Suppressor macrophage treated with lipopolysaccharide for 4 hours (primary cell): ENCODE measurements at regions not wholly inside any gene's neighbourhood (a gene's known extent, or its start where the extent isn't known, plus 50 kb on each side); places are given as distances from the start of the nearest gene placed in this dataset.
"Not testable (repeated sequence)": the region's sequence is repeated elsewhere in the genome, so short reads cannot be mapped to it uniquely, and the experiment has no call there.

ENCODE experiments used
- DNase-seq: peaks from one replicate; pipeline ENCODE4 v3.0.0-alpha.2; 2020

DNA sequence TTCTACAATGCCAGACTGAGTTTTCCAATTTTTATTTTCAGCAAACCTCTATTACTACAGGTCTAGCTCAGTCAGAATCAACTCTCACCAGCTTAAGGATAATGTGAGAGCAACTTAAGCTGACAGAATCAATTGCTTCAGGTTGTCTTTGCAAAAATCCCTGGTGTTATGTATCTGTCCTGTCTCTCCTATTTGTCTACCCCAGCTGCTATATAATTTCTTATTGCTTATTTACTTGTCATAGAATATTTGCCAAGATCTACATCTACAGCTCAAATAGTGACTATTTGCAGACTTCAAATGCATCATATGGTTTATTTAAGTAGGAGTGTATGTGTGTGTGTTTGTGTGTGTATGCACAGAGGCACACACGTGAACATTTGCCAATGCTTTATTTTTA is 54.1 kb downstream of the FOXG1 start:
- no peak for DNase-seq

DNA sequence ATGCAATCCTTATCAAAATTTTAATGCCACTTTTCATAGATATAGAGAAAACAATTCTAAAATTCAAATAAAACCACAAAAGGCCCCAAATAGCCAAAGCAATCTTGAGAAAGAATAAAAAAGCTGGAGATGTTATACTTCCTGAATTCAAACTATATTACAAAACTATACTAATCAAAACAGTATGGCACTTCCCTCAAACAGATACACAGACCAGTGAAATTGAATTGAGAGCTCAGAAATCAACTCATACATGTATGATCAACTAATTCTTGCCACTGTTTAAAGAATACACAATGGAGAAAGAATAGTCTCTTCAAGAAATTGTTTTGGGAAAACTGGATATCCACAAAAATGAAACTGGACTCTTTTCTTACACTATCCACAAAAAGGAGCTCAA is 55.4 kb downstream of the FOXG1 start:
- DNase-seq: no peak

DNA sequence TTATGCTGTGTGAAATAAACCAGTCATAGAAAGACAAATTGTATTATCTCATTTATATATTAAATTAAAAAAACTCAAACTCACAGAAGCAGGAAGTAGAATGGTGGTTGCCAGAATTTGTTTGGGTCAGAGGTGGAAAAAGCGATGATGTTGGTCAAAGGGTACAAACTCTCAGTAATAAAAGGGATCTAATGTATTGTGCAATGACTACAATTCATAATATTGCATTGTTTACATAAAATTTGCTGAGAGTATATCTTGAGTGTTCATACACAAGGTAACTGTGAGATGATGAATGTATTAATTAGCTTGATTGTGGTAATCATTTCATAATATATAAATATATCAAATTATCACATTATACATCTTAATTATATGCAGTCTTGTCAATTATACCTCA is 56.7 kb downstream of the FOXG1 start:
- no peak for DNase-seq

DNA sequence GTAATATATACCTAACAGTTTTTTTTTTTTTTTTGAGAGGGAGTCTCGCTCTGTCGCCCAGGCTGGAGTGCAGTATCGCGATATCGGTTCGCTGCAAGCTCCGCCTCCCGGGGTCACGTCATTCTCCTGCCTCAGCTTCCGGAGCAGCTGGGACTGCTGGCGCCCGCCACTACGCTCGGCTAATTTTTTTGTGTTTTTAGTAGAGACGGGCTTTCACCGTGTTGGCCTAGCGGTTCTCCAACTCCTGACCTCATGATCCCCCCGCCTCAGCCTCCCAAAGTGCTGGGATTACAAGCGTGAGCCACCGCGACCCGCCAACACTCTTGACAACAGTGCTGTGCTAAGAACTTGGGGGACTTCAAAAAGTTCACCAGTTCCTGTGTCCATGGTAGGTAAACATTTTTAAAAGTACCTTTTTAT is 63.5 kb downstream of the FOXG1 start:
- DNase-seq: no peak

DNA sequence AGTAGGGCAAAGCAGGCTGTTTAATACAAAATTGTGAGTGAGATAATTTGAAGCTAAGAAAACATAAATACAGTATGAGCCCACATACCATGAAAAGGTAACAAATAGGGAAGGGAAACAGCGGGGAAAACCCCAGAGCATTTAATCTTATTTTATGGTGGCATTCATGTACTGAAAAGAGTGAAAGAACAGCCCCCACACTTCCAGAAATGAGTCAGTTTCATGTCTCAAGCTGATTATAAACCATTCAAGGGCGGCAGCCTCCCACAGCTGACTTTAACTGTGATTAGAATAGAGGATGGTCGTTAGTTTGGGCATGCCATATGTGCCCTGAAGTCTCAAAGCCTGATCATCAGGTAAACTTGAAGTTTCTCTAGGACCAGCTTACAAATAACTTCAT is 64.5 kb downstream of the FOXG1 start:
- no peak for DNase-seq

DNA sequence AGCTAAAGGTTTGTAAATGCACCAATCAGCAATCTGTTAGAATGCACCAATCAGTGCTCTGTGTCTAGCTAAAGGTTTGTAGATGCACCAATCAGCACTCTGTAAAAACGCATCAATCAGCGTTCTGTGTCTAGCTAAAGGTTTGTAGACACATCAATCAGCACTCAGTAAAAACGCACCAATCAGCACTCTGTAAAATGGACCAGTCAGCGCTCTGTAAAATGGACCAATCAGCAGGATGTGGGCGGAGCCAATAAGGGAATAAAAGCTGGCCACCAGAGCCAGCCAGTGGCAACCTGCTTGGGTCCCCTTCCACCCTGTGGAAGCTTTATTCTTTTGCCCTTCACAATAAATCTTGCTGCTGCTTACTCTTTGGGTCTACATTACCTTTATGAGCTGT is 76.0 kb downstream of the FOXG1 start:
- not testable (repeated sequence) for DNase-seq

DNA sequence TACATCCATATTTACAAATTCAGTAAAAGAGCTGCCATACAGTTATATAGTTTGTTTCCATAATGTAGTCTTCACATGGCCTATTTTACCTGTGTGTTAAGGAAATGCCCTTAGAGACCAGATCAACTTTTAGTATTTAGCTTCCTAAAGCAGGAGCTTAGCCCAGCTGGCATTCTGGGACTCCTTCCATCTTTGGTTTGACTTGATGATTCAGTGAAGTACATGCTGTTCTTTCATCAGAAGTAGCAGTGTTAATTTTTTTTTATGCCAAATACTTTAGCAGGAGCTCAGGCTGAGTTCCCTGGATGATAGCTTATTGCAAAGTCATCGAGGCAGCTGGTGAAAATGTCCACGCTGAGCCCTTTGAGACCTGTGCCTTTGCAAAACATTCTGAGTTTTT is 101.0 kb downstream of the FOXG1 start:
- DNase-seq: no peak

DNA sequence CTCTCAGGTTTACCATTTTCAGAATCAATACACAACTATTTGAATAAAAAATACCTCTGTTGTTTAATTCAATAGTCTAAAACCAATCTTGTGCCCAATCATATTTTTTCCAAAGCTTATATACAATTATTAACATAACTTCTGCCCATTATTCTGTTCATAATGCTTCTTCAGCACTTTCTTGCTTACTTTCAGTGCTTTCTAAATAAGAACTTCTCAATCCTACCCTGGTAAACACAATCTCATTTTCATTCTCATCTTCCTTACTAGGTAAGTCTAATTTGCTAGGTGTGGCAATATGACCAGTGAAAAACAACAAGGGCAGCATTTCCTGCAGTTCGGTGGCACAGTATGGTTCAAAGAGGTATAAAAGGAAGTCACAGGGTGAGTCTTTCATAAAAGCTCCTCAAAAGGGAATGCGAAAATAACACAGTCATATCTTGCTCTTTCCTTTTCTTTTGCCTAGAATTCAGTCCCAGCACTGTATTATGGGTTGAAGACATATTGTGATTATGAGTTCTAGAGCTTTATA is 103.5 kb downstream of the FOXG1 start:
- no peak for DNase-seq

DNA sequence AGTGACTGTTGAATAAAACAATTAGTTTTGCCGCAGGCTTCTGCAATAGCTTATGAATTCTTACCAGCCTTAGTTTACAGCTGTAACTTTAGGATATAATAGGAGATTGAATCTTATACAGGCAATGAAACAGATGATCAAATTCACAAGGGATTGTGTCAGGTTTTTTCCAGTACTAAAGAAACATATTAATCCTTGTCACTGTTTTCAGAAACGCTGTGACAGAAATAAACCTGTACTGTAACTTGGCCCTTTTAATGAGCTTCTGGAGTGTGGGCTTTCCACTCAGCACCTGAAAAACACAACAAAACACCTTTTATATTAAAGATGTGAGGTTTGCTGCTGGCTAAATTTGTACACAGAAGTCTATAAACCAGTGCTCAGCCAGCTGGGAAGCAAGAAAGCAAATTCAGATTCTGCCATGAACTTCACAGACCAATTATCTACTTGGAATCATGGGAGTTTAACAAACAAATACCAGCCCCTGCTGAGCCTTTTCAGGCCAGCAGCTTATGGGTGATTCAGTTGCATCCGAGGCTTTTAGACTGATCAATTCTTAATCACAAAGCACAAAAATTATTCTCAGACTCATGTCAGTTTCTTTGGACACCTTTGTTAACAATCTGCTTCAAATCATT is 109.5 kb downstream of the FOXG1 start:
- no peak for DNase-seq

DNA sequence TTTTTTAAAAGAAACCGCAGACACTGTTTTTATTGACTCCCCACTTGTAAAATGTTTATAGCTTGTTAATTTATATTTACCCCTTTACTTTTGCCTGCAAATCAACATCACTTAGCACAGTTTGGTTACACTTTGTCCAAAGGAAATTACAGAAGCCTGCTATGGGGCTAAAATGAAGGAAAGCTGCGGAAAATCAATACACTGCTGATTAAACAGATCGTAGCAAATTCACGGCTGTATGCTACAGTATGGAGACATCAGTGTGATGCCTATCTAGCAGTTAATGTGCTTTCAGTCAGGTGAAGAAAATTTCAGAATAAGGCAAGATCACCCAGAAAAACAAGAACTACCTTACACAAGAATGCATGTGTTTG is 110.0 kb downstream of the FOXG1 start:
- no peak for DNase-seq

DNA sequence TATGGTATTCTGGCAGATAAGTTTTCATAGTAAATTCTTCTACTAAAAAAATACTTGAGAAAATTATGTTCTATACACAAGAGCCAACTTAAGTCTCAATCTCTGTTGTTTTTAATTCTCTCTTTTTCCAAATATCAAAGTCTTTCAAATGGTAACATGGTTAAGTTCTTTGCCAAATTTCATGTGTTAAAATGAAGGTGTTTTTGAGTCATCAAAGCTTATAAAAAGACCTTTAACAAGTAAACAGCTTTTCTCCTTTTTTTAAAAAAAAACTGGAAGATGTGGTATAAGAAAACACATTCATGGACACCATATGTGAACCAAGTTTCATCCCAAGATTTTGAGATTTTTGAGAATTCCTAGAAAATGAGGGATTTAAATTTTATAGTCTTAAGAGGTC is 111.3 kb downstream of the FOXG1 start:
- DNase-seq: no peak

DNA sequence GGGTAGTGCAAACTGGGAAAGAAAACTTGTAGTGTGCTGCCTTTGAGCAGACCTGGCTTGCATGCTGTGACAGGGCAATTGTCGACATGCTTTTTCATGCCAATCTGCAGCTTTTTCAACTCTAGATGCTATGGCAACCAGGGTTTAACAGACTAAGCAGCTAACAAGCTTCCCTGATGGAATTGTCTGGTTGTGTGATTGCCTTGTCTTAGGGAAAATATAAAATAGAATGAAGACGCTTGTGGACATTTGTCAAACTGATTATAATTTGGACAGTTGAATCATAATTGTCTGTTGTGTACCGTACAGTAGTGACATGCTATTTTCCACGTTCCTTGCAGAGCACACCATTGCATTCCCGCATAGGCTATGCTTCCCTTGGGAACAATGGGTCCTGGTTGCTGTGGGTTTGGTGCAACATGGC is 113.0 kb downstream of the FOXG1 start:
- no peak for DNase-seq

DNA sequence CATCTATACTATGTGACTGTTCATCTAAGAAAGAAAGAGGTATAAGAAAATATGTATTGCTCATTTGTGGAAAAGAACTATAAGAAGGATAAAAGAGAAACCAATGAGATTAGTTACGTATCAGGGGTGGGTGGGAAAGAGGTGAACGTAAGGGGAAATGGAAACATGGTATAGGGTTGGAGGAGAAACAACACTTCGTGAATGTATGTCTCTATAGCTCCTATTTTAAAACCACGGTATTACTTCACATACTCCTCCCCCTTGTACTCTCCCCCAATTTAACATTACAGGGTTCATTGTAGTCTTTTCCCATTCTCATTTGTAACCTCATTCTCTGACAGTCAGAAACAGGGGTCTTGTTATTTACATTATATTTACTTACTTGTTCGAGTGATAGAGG is 120.4 kb downstream of the FOXG1 start:
- no peak for DNase-seq

DNA sequence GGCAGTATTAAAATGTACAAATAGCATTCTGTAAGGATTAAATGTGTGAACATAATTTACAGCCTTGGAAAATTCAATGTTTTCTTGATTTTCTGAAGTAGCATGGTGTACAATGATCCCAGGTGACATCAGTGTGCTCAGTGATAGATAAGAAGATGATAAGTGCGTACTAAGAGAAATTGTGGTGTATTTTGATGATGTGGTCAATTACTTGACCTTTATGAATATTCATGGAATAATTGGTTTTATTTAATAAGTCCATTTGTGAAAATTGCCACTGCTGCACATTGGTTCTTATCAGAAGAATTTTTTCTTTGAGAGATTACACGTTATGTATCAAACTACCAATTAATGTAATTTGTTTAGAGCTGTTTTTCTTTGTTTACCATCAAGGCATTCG is 128.8 kb downstream of the FOXG1 start:
- no peak for DNase-seq

DNA sequence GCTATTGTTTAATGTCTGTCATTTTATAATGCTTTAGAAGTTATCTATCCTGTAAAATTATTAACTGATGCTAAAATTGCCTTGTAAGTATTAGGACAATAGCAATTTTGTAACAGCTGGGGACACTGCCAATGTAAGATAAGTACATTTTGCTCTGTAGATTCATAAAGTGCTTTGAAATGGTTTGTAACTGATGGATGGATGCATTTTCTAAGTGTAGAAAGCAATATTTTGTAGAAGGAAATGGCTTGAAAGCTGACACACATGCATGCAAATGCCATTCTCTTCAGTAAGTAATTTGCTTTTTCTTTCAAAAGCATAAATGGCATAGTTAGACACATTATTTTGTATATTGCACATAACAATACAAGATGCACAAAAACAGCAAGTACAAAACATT is 129.8 kb downstream of the FOXG1 start:
- DNase-seq: no peak

DNA sequence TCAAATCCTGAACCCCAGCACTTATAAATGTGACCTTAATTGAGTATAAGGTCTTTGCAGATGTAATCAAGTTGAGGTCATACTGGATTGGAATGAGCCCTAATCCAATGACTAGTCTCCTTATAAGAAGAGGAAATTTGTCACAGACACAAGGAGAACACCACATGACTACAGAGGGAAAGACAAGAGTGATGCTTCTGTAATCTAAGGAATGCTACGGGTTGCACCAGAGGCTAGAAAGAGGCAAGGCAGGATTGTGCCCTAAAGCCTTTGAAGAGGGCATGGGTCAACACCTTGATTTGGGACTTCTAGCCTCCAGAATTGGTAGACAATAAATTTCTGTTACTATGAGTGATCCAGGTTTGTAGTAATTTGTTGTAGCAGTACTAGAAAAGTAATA is 135.0 kb downstream of the FOXG1 start:
- DNase-seq: no peak

DNA sequence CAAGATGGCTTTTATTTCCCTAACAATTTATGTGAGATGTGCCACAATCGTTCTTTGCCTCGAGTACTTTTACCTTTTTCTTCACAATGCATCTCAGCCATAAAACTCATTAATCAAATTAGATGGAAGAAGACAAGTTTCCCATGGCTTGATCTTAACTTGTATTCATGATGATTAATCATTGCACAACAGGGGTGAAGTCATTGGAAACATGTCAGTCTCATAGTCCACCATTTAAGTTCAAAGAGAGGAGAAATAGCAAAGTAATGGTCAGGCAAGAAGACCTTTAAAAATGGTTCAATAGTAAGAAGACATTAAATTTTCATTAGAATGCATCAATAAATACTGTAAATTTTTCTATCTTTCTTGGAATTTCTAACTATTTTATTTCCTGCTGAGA is 136.3 kb downstream of the FOXG1 start:
- no peak for DNase-seq

DNA sequence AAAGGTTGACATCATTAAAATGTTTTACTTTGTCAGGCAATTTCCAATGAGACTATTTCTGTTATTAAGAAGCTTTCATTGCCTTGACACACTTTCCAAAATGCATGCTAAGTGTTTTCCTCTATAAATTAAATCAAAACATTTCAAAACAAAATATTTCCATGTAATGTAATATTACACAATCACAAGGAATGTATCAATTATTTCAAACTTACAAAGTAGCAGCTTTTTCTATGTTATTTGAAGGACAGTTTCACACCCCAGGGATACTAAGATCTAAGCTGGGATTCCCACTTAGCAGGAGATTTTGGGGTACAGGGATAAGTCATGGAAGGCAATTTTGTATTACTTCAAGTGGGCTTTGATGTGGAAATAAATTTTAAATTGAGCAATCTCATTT is 144.9 kb downstream of the FOXG1 start:
- no peak for DNase-seq

DNA sequence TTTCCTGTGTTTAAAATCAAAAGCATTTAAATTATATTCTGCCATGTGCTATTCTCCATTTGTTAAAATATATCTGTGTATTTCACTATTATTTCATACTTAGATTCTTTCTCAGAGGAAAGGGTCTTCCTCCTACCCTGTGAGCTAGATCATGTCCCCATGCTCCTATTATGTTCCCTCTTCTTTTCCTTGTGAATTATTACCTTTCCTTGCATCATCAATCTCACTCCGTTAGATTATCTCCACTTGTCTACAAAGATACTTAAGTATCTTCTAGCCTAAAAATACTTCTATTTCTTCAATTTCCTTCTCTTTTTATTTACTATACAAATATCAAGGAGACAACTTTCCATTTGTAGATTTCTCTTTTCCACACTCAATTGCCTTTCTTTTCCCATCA is 146.5 kb downstream of the FOXG1 start:
- no peak for DNase-seq

DNA sequence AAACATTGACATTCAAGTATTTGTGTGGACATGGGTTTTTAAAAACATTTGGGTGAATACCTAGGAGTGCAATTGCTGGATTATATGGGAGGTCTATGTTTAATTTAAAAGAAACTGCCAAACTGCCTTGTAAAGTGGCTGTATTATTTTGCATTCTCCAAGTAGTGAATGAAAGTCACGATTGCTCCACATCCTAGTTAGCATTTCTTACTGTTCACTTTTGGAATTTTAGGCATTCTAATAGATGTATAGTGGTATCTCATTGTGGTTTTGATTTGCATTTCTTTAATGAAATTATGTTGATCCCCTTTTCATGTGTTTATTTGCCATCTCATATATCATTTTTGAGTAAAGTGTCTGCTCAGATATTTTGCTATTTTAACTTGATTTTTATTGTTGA is 159.5 kb downstream of the FOXG1 start:
- DNase-seq: no peak

DNA sequence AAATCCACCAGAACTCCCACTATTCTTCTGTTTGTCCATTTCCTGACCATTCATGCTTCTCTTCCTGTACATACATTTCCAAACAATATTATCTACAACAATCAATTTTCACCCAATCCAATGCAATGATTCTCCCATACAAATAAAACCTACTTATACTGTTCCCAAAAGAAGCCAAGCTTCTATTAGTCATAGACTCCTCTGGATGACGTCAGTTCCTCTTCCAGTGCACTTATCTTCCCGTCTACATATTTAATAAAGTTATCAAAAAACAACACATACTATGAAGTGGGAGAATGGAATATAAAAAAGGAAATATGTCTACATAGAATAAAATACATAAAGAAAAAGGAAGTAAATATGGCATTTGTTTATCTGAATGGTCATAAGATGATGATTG is 165.4 kb downstream of the FOXG1 start:
- no peak for DNase-seq

DNA sequence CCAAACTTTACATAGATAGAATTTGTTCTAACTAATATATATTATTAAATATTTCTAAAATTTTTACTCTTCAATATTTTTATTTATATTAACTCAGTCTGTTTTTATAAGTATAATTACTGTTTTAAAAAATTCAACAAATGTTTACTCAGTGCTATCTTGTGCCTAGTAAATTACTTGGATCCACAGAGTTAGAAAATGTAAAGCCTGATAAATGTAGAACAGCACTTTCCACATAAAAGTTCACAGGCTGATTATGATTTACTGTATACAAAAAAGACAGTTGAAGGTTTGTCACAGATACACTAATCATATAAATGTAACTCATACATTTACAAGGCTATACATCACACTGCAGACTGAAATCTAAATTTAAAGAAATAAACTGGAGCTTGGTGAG is 170.0 kb downstream of the FOXG1 start:
- no peak for DNase-seq

DNA sequence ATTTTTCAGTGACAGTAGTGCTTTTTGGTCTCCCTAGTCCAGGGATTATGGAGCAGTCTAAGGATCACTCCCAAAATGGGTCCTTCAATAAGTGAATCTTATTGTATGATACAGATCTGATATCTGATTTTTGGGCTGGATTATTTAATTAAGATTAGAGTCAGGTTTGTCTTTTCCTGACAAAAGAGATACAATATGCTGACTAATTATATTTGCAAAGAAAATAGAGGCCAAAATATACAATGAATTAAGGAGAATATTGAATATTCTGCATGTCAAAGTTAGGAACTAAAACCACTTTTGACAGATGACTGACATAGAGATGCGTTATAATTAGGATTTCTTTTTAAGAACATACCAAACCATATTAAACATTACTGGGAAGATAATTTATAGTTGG is 175.2 kb downstream of the FOXG1 start:
- no peak for DNase-seq

DNA sequence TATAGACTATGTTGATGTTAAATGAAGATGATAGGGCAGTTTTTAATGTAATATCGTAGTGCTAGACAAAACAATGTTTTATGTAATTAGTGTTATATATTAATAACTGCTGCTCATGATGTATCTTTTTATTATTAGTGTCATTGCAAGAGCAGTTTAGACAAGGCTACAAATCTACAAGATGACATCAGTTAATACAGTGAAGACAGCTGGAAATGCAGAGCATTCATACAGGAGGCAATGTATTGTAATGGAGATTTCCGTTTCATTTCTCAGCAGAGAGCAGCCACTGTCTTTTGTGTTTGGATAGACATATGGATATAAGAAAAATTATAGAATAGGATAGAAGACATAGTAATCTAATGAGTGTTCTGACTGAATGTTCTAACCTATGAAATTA is 178.0 kb downstream of the FOXG1 start:
- no peak for DNase-seq

DNA sequence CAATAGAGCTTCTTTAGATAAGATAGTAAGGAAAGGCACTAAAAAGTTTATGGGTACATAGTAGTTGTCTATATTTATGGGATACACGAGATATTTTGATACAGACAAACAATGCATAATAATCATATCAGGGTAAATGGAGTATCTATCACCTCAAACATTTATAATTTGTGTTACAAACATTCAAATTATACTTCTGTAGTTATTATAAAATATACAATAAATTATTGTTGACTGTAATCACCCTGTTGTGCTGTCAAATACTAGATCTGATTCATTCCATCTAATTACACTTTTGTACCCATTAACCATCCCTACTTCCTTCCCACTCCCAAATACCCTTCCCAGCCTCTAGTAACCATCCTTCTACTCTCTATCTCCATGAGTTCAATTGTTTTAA is 179.7 kb downstream of the FOXG1 start:
- DNase-seq: no peak

DNA sequence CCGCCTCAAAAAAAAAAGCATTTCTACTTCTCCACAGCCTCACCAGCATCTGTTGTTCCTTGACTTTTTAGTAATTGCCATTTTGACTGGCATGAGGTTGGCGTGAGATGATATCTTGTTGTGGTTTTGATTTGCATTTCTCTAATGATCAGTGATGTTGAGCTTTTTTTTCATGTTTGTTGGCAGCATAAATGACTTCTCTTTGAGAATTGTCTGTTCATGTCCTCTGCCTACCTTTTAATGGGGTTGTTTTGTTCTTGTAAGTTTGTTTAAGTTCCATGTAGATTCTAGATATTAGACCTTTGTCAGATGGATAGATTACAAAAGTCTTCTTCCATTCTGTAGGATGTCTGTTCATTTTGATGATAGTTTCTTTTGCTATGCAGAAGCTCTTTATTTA is 182.9 kb downstream of the FOXG1 start:
- DNase-seq: no peak
